ENCODE measurements at regions not wholly inside any gene's neighbourhood (a gene's known extent, or its start where the extent isn't known, plus 50 kb on each side); places are given as distances from the start of the nearest gene placed in this dataset.

DNA sequence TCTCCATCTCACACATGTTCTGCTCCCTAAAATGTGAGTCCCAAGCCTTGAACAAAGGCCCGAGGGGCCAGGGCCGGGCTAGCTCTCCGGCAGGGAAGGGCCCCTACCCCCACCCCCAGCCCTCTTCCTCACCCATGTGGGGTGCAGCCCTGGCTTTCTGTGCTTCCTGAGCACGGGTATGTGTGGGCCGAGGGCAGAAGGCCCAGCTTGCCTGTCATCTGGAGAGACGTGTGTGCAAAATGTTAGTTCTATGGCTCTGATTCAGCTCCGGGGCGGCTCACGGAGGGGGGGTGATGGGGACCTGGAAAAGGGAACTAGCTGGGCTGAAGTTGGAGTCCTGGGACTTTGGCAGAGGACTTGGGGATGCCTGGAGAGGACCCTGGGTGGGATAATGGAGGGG lies 90.3 kb upstream of the ARAP3 start:
- ATAC-seq (replicated peaks; ENCODE audit: extremely low read depth, poor library complexity, severe bottlenecking) (no peak), DNase-seq (ENCODE audit: low spot score in 2 of 2) (no peak)
- Mint-ChIP-seq H3K27me3 (peaks cover 13% of the 10 kb centered on the region), H3K36me3 (ENCODE audit: insufficient read depth) (no peaks in the 10 kb centered on the region), H3K4me3 (no peak overlapping the region), H3K4me1 (no peaks in the 10 kb centered on the region), H3K9me3 (no peaks in the 10 kb centered on the region), H3K27ac (ENCODE audit: low read depth) (no peak overlapping the region)

DNA sequence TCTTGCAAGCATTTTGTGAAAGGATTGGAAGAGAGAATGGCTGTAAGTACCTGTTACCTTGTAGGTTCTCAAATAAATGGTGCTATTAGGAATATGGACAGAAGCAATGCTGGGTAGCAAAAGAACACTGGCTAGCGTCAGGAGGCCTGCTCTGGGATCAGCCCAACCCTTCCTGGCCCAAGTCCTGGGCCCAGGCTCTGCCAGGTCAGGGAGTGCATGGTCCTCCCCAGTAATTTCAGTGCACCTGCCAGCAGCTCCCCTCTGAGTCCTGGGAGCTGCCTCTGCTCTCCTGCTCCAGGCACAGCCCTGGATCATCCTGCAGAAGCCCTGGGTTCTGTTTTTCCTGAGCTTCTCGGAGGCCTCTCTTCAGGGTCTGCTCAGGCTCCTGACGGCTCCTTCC lies 89.5 kb upstream of the ARAP3 start:
- Mint-ChIP-seq H3K36me3 (ENCODE audit: insufficient read depth) (no peaks in the 10 kb centered on the region), H3K9me3 (no peaks in the 10 kb centered on the region), H3K4me1 (no peaks in the 10 kb centered on the region), H3K4me3 (no peak overlapping the region), H3K27ac (ENCODE audit: low read depth) (no peak overlapping the region), H3K27me3 (peaks cover 13% of the 10 kb centered on the region)
- ATAC-seq (replicated peaks; ENCODE audit: extremely low read depth, poor library complexity, severe bottlenecking) (no peak), DNase-seq (ENCODE audit: low spot score in 2 of 2) (no peak)

DNA sequence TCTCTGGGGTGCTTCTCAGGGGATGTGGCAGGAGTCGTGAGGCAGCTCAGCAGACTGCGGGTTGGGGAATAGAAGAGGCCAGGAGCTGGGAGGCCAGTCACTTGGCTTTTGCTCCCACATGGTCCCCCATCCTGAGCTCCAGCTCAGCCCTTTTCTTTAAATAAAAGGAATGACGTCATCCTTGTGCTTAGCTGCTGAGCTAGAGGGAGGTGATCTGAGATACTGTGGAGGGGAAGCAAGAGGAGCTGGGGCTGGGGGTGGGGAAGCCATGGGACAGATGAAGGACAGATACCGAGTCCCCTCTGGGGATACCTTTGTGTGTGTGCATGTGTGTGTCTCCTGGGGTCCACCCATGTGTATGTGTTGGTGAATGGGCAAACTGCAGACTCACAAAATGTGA lies 89.0 kb upstream of the ARAP3 start:
- peaks cover 13% of the 10 kb centered on the region for H3K27me3 Mint-ChIP-seq
- H3K36me3 Mint-ChIP-seq (ENCODE audit: insufficient read depth) = no peaks in the 10 kb centered on the region
- H3K9me3 Mint-ChIP-seq = no peaks in the 10 kb centered on the region
- H3K4me3 Mint-ChIP-seq = no peak overlapping the region
- DNase-seq (ENCODE audit: low spot score in 2 of 2) (no peak), ATAC-seq (replicated peaks; ENCODE audit: extremely low read depth, poor library complexity, severe bottlenecking) (no peak)
- H3K27ac Mint-ChIP-seq (ENCODE audit: low read depth) = no peak overlapping the region
- no peaks in the 10 kb centered on the region for H3K4me1 Mint-ChIP-seq

DNA sequence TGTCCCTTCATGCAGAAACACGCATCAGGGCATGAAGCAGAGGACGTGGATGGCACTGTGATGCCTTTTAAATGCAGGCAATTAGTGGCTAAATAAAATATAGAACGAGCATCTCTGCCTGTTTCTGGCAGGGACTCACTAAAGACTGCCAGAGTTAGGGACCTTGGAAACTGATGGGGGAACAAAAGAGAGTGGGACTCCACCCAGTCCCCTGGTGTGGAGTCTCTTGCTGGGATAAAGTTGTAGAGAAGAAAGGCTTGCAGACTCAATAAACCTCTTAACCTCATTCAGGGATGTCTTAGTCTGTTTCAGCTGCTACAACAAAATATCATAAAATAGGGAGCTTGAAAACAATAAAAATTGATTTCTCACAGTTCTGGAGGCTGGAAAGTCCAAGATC lies 87.6 kb upstream of the ARAP3 start:
- ATAC-seq (replicated peaks; ENCODE audit: extremely low read depth, poor library complexity, severe bottlenecking) (no peak), DNase-seq (ENCODE audit: low spot score in 2 of 2) (no peak)
- Mint-ChIP-seq H3K4me3 (no peak overlapping the region), H3K27me3 (peaks cover 16% of the 10 kb centered on the region), H3K4me1 (no peaks in the 10 kb centered on the region), H3K27ac (ENCODE audit: low read depth) (no peak overlapping the region), H3K9me3 (no peaks in the 10 kb centered on the region), H3K36me3 (ENCODE audit: insufficient read depth) (no peaks in the 10 kb centered on the region)

DNA sequence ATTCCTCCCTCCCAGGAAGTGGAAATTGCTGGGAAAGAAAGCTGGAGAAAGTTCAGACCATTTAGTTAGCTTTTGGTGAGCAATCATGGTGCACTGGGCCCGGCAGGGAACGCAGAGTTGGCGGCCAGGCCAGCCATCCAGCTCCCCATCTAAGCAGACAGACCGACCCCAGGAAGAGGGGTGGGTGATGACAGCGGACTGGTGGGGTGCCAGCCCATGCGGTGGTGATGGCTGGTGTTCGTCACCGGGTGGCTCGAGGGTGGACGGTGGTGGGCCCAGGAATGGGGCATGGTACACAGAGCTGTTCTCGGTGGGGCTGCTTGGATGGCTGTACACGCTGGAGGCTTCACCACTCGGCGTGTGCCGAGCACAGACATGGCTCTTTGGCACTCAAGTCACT lies 85.6 kb upstream of the ARAP3 start:
- no peaks in the 10 kb centered on the region for H3K4me1 Mint-ChIP-seq
- ATAC-seq (replicated peaks; ENCODE audit: extremely low read depth, poor library complexity, severe bottlenecking) = no peak
- H3K27me3 Mint-ChIP-seq = peaks cover 32% of the 10 kb centered on the region
- H3K27ac Mint-ChIP-seq (ENCODE audit: low read depth) = no peak overlapping the region
- no peak for DNase-seq (ENCODE audit: low spot score in 2 of 2)
- no peak overlapping the region for H3K4me3 Mint-ChIP-seq
- no peaks in the 10 kb centered on the region for H3K36me3 Mint-ChIP-seq (ENCODE audit: insufficient read depth)
- H3K9me3 Mint-ChIP-seq = no peaks in the 10 kb centered on the region

DNA sequence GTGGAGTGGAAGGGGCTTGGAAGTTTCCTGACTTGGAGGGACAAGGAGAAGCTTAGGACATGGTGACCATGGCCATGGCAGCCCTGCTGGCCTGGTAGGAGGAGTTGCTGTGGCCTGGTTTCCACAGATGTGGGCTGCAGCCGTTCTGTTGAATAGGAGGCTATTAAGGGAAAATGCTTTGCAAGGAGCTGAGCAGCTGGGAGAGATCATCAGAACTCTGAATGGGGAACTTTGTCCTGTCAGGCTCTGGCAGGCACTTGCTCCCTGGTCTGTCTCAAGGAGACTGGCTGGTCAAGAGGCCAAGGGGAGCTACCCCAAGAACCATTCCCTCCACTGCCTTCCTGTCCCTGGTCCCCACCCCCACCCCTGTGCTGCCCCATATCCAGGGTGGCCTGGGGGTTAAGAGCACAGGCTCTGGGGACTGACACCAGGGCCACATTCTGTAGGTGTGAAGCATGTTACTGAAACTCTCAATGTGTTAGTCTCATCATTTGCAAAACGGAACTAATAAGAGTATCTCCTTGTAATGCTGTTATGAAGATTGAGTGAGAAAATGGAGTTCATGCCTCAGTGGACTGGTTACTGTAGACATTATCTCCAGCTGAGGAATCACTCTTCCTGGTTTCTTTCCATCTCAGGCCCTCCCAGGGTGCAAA lies 84.0 kb upstream of the ARAP3 start:
- Mint-ChIP-seq H3K4me1 (no peaks in the 10 kb centered on the region), H3K4me3 (no peak overlapping the region), H3K27me3 (peaks cover 38% of the 10 kb centered on the region), H3K9me3 (no peaks in the 10 kb centered on the region), H3K36me3 (ENCODE audit: insufficient read depth) (no peaks in the 10 kb centered on the region), H3K27ac (ENCODE audit: low read depth) (no peak overlapping the region)
- DNase-seq (ENCODE audit: low spot score in 2 of 2) (no peak), ATAC-seq (replicated peaks; ENCODE audit: extremely low read depth, poor library complexity, severe bottlenecking) (no peak)

DNA sequence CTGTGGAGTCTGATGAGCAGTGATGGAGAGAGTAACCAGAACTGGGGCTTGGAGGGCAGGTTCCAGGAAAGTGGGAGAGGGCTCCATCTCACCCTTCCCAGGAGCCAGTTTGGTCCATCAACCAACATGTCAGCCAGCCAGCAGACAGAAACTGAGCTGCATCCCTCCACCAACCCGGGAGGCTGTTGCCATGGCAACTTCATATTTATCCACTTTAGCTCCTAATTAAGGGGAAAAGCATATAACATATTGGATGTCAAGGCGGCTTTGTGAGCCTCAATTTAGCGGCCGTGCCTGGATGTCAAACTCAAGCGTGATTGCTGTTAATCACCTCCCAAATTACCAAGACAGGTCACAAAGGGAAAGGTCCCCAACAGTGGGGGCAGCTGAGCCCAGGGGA lies 81.5 kb upstream of the ARAP3 start:
- no peak overlapping the region for H3K4me3 Mint-ChIP-seq
- H3K36me3 Mint-ChIP-seq (ENCODE audit: insufficient read depth) = no peaks in the 10 kb centered on the region
- H3K27me3 Mint-ChIP-seq = peaks cover 60% of the 10 kb centered on the region
- no peak overlapping the region for H3K27ac Mint-ChIP-seq (ENCODE audit: low read depth)
- H3K9me3 Mint-ChIP-seq = no peaks in the 10 kb centered on the region
- DNase-seq (ENCODE audit: low spot score in 2 of 2) (no peak), ATAC-seq (replicated peaks; ENCODE audit: extremely low read depth, poor library complexity, severe bottlenecking) (no peak)
- no peaks in the 10 kb centered on the region for H3K4me1 Mint-ChIP-seq

DNA sequence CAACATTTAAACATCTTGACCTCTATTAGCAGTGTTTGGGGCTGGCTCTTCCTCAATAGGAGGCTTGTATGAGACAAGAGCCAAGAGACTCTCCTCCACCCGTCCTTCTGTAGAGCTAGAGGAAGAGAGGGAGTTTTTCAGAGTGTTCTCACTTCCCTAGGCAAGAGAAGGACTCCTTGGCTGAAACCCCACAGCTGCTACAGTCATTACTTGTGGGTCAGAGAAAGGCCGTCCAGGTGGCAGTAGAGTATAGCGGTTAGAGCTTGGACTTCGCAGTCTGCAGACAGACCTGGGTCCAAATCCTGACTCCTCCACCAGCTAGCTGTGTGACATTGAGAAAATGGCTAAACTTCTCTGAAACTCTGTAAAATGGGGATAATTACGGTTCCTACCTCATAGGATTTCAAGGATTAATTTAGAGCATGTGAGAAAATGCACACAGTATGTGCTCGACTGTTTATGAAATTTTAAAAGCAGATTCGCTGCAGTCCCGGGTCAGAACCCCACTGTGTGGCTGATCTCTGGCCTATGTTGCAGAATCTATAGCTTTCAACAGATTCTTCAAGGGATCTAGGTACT lies 80.8 kb upstream of the ARAP3 start:
- no peak for ATAC-seq (replicated peaks; ENCODE audit: extremely low read depth, poor library complexity, severe bottlenecking)
- H3K27me3 Mint-ChIP-seq = peaks cover 66% of the 10 kb centered on the region
- H3K4me1 Mint-ChIP-seq = no peaks in the 10 kb centered on the region

DNA sequence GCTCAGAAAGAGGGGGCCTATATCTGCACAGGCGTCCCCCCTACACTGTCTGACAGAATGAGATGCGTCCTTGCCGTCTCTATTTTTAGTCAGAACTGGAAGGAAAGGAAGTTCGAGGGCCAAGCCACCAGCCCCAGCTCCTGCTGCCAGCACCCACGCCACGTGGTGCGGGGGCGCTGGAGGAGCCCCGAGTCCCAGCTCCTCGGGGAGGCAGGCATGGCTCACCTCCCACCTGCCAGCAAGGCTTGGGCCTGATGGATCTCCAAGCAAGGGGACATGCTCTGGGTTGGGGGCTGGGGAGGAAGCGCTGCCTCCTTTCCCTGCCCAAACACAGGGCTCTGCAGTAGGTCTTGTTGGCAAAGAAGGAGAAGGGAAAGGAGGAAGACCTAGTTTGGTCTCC lies 80.3 kb upstream of the ARAP3 start:
- ATAC-seq (replicated peaks; ENCODE audit: extremely low read depth, poor library complexity, severe bottlenecking) (no peak), DNase-seq (ENCODE audit: low spot score in 2 of 2) (no peak)
- H3K27me3 Mint-ChIP-seq = peaks cover 72% of the 10 kb centered on the region
- no peaks in the 10 kb centered on the region for H3K9me3 Mint-ChIP-seq
- H3K4me3 Mint-ChIP-seq = no peak overlapping the region
- H3K36me3 Mint-ChIP-seq (ENCODE audit: insufficient read depth) = no peaks in the 10 kb centered on the region
- H3K27ac Mint-ChIP-seq (ENCODE audit: low read depth) = no peak overlapping the region
- no peaks in the 10 kb centered on the region for H3K4me1 Mint-ChIP-seq

More for the DNA sequence above, 80.8 kb upstream of the ARAP3 start:
- H3K4me3 Mint-ChIP-seq = no peak overlapping the region
- no peak for DNase-seq (ENCODE audit: low spot score in 2 of 2)
- H3K27ac Mint-ChIP-seq (ENCODE audit: low read depth) = no peak overlapping the region
- H3K36me3 Mint-ChIP-seq (ENCODE audit: insufficient read depth) = no peaks in the 10 kb centered on the region
- no peaks in the 10 kb centered on the region for H3K9me3 Mint-ChIP-seq

DNA sequence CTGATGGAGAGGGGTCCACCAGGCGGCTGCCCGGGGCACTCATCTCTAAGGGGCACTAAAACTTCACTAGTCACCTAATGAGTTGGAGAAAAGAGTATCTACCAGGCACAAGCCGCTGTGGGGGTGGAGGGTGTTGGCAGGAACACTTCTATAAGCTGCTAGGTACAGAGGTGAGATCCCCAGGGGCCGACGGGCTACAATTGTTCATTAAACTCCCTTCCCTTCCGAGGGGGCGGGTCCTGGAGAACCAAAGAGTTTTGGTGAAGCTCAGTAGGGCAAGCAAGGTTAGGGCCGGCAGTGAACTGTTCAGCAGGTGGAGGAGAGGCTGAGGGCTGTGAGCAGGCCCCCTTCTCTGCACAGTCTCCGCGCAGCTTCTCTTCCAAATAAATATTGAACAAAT lies 78.7 kb upstream of the ARAP3 start:
- Mint-ChIP-seq H3K36me3 (ENCODE audit: insufficient read depth) (no peaks in the 10 kb centered on the region), H3K27me3 (peaks cover 87% of the 10 kb centered on the region), H3K4me3 (no peak overlapping the region), H3K9me3 (no peaks in the 10 kb centered on the region), H3K4me1 (no peaks in the 10 kb centered on the region), H3K27ac (ENCODE audit: low read depth) (no peak overlapping the region)
- DNase-seq (ENCODE audit: low spot score in 2 of 2) = no peak
- ATAC-seq (replicated peaks; ENCODE audit: extremely low read depth, poor library complexity, severe bottlenecking) = no peak

DNA sequence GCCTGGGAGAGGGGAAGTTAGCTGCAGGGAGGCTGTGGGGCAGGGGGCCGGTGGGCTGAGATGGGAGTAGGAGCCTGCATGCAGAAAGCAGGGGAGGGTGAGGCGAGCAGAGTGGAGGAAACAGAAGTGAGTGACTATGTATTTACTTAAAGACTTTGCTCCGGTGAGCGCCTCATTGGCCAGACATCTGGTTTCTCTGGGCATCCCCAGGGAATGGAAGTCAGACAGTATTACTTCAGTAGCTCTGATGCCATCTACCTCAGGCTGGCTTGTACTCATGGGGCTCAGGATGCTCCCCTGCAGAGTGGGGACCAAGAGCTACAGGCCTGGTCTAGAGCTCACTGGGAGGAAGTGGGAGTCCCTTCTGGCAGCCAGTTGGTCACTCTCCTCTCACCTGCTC lies 78.2 kb upstream of the ARAP3 start:
- H3K4me1 Mint-ChIP-seq = no peaks in the 10 kb centered on the region
- no peak for DNase-seq (ENCODE audit: low spot score in 2 of 2)
- H3K4me3 Mint-ChIP-seq = no peak overlapping the region
- ATAC-seq (replicated peaks; ENCODE audit: extremely low read depth, poor library complexity, severe bottlenecking) = no peak
- no peaks in the 10 kb centered on the region for H3K36me3 Mint-ChIP-seq (ENCODE audit: insufficient read depth)
- H3K27ac Mint-ChIP-seq (ENCODE audit: low read depth) = no peak overlapping the region
- peaks cover 93% of the 10 kb centered on the region for H3K27me3 Mint-ChIP-seq
- no peaks in the 10 kb centered on the region for H3K9me3 Mint-ChIP-seq

DNA sequence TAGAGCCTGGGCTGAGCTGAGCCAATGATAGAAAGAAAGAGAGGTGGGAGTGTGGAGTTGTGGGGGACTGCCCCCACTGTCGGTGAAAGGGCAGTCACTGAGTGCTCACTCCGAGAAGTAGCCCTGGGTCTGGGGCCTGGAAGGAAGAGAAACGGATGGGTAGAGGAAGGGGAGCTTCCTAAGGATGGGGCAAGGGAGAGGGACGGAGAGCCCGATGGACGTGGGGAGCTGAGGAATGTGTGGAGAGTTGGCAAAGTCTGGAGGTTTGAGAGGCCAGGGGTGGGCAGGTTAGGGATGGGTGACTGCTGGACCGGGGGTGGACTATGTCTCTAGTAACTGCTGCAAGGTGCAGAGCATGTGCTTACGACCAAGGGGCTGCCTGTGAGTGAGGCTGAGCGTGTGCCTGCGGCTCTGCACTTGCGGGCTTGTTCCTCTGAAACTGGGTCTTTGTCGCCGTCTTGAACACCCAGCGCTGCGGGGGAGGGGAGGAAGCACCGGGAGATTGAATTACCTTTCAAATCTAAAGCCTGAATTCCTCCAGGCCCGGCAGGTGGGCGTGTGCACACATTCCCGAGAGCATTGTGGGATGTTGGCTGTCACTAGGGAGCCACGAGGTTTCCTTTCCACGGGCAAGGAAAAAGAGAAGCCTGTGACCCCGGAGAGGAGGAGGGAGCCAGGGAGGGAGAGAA lies 76.4 kb upstream of the ARAP3 start:
- no peak overlapping the region for H3K4me3 Mint-ChIP-seq
- peaks cover 95% of the 10 kb centered on the region for H3K27me3 Mint-ChIP-seq

DNA sequence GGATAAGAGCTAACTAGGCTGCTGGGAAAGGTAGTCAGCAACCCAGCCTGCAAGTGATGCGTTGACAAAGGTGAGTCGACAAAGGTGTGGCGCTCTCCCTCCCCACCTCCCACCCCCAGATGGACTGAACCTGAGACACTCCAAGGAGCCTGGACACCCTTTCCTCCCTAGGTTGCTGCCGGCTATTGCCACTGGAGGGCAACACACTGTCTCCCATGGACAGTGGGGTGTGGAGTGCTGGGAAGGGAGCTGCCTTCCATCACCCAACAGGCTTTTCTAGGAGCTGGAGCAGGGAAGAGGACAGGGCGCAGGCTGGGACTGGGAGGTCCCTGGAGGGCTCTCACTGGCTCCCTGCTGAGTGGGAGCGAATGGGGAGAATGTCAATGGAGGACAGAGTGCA lies 75.4 kb upstream of the ARAP3 start:
- no peaks in the 10 kb centered on the region for H3K4me1 Mint-ChIP-seq
- peaks cover 97% of the 10 kb centered on the region for H3K27me3 Mint-ChIP-seq
- DNase-seq (ENCODE audit: low spot score in 2 of 2) = no peak
- no peak overlapping the region for H3K27ac Mint-ChIP-seq (ENCODE audit: low read depth)
- peaks cover 5% of the 10 kb centered on the region for H3K9me3 Mint-ChIP-seq
- H3K4me3 Mint-ChIP-seq = no peak overlapping the region
- no peak for ATAC-seq (replicated peaks; ENCODE audit: extremely low read depth, poor library complexity, severe bottlenecking)
- H3K36me3 Mint-ChIP-seq (ENCODE audit: insufficient read depth) = no peaks in the 10 kb centered on the region

More for the DNA sequence above, 76.4 kb upstream of the ARAP3 start:
- Mint-ChIP-seq H3K9me3 (peaks cover 5% of the 10 kb centered on the region), H3K27ac (ENCODE audit: low read depth) (no peak overlapping the region), H3K4me1 (no peaks in the 10 kb centered on the region), H3K36me3 (ENCODE audit: insufficient read depth) (no peaks in the 10 kb centered on the region)
- no peak for DNase-seq (ENCODE audit: low spot score in 2 of 2)
- ATAC-seq (replicated peaks; ENCODE audit: extremely low read depth, poor library complexity, severe bottlenecking) = no peak
